Suprapubic skin (tissue), 4 donors: ENCODE measurements at regions not wholly inside any gene's neighbourhood (a gene's known extent, or its start where the extent isn't known, plus 50 kb on each side); places are given as distances from the start of the nearest gene placed in this dataset.

Experiments
- CTCF ChIP-seq, 2 donors: fragments of 200-600 bp in 1 of 2; fragments of 450-650 bp in 1 of 2; sonication (generic) in 1 of 2; IDR thresholded peaks; one replicate each; pipeline ENCODE4 v1.5.1; 2016 to 2019; ENCODE audit warnings: antibody characterized with exemption in 2 of 2, mild to moderate bottlenecking in 1 of 2, moderate library complexity in 1 of 2
- POLR2A ChIP-seq, 2 donors: fragments of 450-650 bp; IDR thresholded peaks; one replicate each; pipeline ENCODE4 v1.6.1; 2017; ENCODE audit warnings: antibody characterized with exemption in 2 of 2, mild to moderate bottlenecking in 2 of 2, moderate library complexity in 2 of 2
- POLR2AphosphoS5 ChIP-seq, 3 donors: sonication (generic); formaldehyde crosslinking; IDR thresholded peaks; one replicate each; pipeline ENCODE4 v1.6.1; 2017; ENCODE audit warnings: antibody characterized with exemption in 3 of 3

GRCh38 chr12:90091809-90092208, 383.2 kb upstream of the ATP2B1 start:
- TF ChIP-seq POLR2AphosphoS5 (IDR thresholded peaks at IDR 0.05) (no peak), CTCF (IDR thresholded peaks at IDR 0.05) (no peak), POLR2A (IDR thresholded peaks at IDR 0.05) (no peak)
